Ishikawa (cell line): ENCODE measurements at regions not wholly inside any gene's neighbourhood (a gene's known extent, or its start where the extent isn't known, plus 50 kb on each side); places are given as distances from the start of the nearest gene placed in this dataset.

Source experiments
- CEBPB ChIP-seq: IDR thresholded peaks from 2 replicates; pipeline ENCODE4 v1.6.1; 2012
- CREB1 ChIP-seq: IDR thresholded peaks from 2 replicates; pipeline ENCODE4 v1.6.1; 2012; ENCODE audit warnings: low read depth
- EGR1 ChIP-seq: IDR thresholded peaks from 2 replicates; pipeline ENCODE4 v1.6.1; 2012
- EP300 ChIP-seq: IDR thresholded peaks from 2 replicates; pipeline ENCODE4 v1.6.1; 2012; ENCODE audit warnings: borderline replicate concordance
- FOXM1 ChIP-seq: IDR thresholded peaks from 2 replicates; pipeline ENCODE4 v1.6.1; 2012; ENCODE audit warnings: low read depth, borderline replicate concordance
- MAX ChIP-seq: IDR thresholded peaks from 2 replicates; pipeline ENCODE4 v1.6.1; 2012
- NFIC ChIP-seq: IDR thresholded peaks from 2 replicates; pipeline ENCODE4 v1.6.1; 2012
- RAD21 ChIP-seq: IDR thresholded peaks from 2 replicates; pipeline ENCODE4 v1.6.1; 2012; ENCODE audit warnings: low read depth
- REST ChIP-seq: IDR thresholded peaks from 2 replicates; pipeline ENCODE4 v1.6.1; 2012; ENCODE audit warnings: low read depth, mild to moderate bottlenecking
- TAF1 ChIP-seq: IDR thresholded peaks from 2 replicates; pipeline ENCODE4 v1.6.1; 2012; ENCODE audit warnings: low read depth, mild to moderate bottlenecking
- TCF12 ChIP-seq: IDR thresholded peaks from 2 replicates; pipeline ENCODE4 v1.6.1; 2012; ENCODE audit warnings: low read depth
- TEAD4 ChIP-seq: IDR thresholded peaks from 2 replicates; pipeline ENCODE4 v1.6.1; 2012
- USF1 ChIP-seq: IDR thresholded peaks from 2 replicates; pipeline ENCODE4 v1.6.1; 2012
- YY1 ChIP-seq: IDR thresholded peaks from 2 replicates; pipeline ENCODE4 v1.6.1; 2012; ENCODE audit warnings: low read depth
- ZBTB7A ChIP-seq: IDR thresholded peaks from 2 replicates; pipeline ENCODE4 v1.6.1; 2012; ENCODE audit warnings: low read depth

- no peak for TF ChIP-seq TCF12
- peak; percentile 56; the same call in 1 of the 2 replicates for TF ChIP-seq MAX
- TF ChIP-seq FOXM1: no peak
Measured at GRCh38 chr16:87543436-87544191, 50.8 kb upstream of the ZCCHC14 start.

DNA sequence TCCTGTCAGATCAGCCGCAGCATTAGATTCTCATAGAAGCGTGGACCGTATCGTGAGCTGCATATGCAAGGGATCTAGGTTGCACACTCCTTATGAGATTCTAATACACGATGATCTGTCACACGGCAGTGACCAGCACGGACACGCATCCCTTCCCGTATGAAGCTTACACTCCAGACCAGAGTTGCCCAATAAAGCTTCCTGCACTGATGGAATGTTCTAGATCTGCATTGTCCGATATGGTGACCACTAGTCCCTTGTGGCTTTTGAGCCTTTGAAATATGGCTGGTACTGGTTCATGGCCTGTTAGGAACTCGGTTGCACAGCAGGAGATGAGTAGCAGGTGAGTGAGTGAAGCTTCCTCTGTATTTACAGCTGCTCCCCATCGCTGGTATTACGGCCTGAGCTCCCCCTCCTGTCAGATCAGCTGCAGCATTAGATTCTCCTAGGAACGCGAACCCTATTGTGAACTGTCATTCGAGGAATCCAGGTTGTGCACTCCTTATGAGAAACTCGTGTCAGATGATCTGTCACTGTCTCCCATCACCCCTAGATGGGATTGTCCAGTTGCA lies 49.8 kb upstream of the ZCCHC14 start:
- no peak for TF ChIP-seq TEAD4
- no peak for TF ChIP-seq YY1
- no peak for TF ChIP-seq CREB1
- TF ChIP-seq EP300: no peak
- TF ChIP-seq TAF1: no peak
- TF ChIP-seq EGR1: no peak
- TF ChIP-seq TCF12: no peak
- no peak for TF ChIP-seq ZBTB7A
- no peak for TF ChIP-seq CEBPB
- no peak for TF ChIP-seq RAD21
- no peak for TF ChIP-seq FOXM1
- no peak for TF ChIP-seq REST
- TF ChIP-seq NFIC: no peak
- TF ChIP-seq MAX: no peak
- no peak for TF ChIP-seq USF1
